ENCODE measurements at regions not wholly inside any gene's neighbourhood (a gene's known extent, or its start where the extent isn't known, plus 50 kb on each side); places are given as distances from the start of the nearest gene placed in this dataset.

DNA sequence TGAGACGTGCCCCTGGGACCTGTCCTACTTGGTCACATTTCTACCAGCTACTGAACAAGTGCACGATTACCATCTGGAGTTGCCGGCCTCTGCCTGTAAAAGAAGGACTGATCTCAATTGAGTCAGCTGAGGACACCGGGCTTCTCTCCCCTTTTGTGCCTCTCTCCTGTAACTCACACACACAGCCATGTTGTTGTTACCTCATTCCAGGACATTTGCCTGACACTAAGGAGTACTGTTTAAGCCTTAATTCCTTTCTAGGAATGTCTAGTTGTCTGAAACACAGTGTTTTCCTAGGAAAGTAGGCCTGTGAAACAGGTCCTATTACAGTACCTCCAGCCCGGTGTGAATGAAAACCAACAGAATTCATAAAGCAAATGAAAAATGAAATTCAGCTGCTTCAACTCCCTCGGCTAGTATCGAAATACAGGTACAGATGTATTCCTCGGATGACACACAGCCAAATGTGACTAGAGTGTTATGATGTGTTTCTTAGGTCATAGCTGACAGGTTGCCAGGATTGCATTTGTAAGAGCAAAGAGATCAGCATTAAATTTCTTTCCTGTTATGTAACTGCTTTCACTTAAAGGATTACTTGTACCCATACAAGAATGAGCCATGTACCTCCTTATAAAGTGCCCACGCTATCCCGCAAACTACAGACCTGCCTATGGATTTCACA lies 152.0 kb upstream of the IRS2 start:
- DNase-seq (ENCODE audit: low spot score) (no peak), ATAC-seq (no peak)
- no peaks in the 10 kb centered on the region for H3K36me3 Mint-ChIP-seq (ENCODE audit: low read depth)
- H3K4me2 ChIP-seq: no peak overlapping the region
- H4K20me1 ChIP-seq (replicated peaks; ENCODE audit: insufficient read depth): no peaks in the 10 kb centered on the region
- H3K4me3 ChIP-seq: no peak overlapping the region
- H3K27ac Mint-ChIP-seq: no peak overlapping the region
- H3K79me2 ChIP-seq (replicated peaks; ENCODE audit: insufficient read depth): no peaks in the 10 kb centered on the region
- no peak overlapping the region for H3K4me3 Mint-ChIP-seq
- H3K27me3 Mint-ChIP-seq (ENCODE audit: insufficient read depth, low read depth, poor library complexity): peaks cover 3% of the 10 kb centered on the region
- no peaks in the 10 kb centered on the region; the same call in 1 of the 2 replicates for H3K4me1 ChIP-seq (ENCODE audit: insufficient read depth)
- no peaks in the 10 kb centered on the region for H3K27me3 ChIP-seq (ENCODE audit: insufficient read depth)
- no peaks in the 10 kb centered on the region for H3F3A ChIP-seq (replicated peaks; ENCODE audit: low read depth)
- no peaks in the 10 kb centered on the region for H3K9me3 Mint-ChIP-seq
- no peak overlapping the region for H3K27ac ChIP-seq (ENCODE audit: low read depth)
- no peaks in the 10 kb centered on the region for H3K36me3 ChIP-seq (ENCODE audit: insufficient read depth)
- no peak overlapping the region for H2AFZ ChIP-seq
- no peak for TF ChIP-seq POLR2AphosphoS5 (IDR thresholded peaks at IDR 0.05; ENCODE audit: low read depth)
- no peak for TF ChIP-seq ZNF331 (CRISPR knock-in tag; IDR thresholded peaks at IDR 0.05; ENCODE audit: low read depth)
- TF ChIP-seq, protein P1, sequence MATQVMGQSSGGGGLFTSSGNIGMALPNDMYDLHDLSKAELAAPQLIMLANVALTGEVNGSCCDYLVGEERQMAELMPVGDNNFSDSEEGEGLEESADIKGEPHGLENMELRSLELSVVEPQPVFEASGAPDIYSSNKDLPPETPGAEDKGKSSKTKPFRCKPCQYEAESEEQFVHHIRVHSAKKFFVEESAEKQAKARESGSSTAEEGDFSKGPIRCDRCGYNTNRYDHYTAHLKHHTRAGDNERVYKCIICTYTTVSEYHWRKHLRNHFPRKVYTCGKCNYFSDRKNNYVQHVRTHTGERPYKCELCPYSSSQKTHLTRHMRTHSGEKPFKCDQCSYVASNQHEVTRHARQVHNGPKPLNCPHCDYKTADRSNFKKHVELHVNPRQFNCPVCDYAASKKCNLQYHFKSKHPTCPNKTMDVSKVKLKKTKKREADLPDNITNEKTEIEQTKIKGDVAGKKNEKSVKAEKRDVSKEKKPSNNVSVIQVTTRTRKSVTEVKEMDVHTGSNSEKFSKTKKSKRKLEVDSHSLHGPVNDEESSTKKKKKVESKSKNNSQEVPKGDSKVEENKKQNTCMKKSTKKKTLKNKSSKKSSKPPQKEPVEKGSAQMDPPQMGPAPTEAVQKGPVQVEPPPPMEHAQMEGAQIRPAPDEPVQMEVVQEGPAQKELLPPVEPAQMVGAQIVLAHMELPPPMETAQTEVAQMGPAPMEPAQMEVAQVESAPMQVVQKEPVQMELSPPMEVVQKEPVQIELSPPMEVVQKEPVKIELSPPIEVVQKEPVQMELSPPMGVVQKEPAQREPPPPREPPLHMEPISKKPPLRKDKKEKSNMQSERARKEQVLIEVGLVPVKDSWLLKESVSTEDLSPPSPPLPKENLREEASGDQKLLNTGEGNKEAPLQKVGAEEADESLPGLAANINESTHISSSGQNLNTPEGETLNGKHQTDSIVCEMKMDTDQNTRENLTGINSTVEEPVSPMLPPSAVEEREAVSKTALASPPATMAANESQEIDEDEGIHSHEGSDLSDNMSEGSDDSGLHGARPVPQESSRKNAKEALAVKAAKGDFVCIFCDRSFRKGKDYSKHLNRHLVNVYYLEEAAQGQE (IDR thresholded peaks at IDR 0.05; ENCODE audit: unreplicated experiment): no peak
- TF ChIP-seq, protein P2, sequence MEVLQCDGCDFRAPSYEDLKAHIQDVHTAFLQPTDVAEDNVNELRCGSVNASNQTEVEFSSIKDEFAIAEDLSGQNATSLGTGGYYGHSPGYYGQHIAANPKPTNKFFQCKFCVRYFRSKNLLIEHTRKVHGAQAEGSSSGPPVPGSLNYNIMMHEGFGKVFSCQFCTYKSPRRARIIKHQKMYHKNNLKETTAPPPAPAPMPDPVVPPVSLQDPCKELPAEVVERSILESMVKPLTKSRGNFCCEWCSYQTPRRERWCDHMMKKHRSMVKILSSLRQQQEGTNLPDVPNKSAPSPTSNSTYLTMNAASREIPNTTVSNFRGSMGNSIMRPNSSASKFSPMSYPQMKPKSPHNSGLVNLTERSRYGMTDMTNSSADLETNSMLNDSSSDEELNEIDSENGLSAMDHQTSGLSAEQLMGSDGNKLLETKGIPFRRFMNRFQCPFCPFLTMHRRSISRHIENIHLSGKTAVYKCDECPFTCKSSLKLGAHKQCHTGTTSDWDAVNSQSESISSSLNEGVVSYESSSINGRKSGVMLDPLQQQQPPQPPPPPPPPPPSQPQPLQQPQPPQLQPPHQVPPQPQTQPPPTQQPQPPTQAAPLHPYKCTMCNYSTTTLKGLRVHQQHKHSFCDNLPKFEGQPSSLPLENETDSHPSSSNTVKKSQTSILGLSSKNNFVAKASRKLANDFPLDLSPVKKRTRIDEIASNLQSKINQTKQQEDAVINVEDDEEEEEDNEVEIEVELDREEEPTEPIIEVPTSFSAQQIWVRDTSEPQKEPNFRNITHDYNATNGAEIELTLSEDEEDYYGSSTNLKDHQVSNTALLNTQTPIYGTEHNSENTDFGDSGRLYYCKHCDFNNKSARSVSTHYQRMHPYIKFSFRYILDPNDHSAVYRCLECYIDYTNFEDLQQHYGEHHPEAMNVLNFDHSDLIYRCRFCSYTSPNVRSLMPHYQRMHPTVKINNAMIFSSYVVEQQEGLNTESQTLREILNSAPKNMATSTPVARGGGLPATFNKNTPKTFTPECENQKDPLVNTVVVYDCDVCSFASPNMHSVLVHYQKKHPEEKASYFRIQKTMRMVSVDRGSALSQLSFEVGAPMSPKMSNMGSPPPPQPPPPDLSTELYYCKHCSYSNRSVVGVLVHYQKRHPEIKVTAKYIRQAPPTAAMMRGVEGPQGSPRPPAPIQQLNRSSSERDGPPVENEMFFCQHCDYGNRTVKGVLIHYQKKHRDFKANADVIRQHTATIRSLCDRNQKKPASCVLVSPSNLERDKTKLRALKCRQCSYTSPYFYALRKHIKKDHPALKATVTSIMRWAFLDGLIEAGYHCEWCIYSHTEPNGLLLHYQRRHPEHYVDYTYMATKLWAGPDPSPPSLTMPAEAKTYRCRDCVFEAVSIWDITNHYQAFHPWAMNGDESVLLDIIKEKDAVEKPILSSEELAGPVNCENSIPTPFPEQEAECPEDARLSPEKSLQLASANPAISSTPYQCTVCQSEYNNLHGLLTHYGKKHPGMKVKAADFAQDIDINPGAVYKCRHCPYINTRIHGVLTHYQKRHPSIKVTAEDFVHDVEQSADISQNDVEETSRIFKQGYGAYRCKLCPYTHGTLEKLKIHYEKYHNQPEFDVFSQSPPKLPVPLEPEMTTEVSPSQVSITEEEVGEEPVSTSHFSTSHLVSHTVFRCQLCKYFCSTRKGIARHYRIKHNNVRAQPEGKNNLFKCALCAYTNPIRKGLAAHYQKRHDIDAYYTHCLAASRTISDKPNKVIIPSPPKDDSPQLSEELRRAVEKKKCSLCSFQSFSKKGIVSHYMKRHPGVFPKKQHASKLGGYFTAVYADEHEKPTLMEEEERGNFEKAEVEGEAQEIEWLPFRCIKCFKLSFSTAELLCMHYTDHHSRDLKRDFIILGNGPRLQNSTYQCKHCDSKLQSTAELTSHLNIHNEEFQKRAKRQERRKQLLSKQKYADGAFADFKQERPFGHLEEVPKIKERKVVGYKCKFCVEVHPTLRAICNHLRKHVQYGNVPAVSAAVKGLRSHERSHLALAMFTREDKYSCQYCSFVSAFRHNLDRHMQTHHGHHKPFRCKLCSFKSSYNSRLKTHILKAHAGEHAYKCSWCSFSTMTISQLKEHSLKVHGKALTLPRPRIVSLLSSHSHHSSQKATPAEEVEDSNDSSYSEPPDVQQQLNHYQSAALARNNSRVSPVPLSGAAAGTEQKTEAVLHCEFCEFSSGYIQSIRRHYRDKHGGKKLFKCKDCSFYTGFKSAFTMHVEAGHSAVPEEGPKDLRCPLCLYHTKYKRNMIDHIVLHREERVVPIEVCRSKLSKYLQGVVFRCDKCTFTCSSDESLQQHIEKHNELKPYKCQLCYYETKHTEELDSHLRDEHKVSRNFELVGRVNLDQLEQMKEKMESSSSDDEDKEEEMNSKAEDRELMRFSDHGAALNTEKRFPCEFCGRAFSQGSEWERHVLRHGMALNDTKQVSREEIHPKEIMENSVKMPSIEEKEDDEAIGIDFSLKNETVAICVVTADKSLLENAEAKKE (CRISPR knock-in tag; IDR thresholded peaks at IDR 0.05): no peak
- TF ChIP-seq ZNF114 (CRISPR knock-in tag; IDR thresholded peaks at IDR 0.05): no peak
- TF ChIP-seq CREB1 (CRISPR knock-in tag; IDR thresholded peaks at IDR 0.05; ENCODE audit: low read depth): no peak
- no peak for TF ChIP-seq EZH2 (IDR thresholded peaks at IDR 0.05; ENCODE audit: low read depth, unreplicated experiment)
- no peak for TF ChIP-seq STAT1 (IDR thresholded peaks at IDR 0.05; ENCODE audit: unreplicated experiment)
- TF ChIP-seq, protein P3, sequence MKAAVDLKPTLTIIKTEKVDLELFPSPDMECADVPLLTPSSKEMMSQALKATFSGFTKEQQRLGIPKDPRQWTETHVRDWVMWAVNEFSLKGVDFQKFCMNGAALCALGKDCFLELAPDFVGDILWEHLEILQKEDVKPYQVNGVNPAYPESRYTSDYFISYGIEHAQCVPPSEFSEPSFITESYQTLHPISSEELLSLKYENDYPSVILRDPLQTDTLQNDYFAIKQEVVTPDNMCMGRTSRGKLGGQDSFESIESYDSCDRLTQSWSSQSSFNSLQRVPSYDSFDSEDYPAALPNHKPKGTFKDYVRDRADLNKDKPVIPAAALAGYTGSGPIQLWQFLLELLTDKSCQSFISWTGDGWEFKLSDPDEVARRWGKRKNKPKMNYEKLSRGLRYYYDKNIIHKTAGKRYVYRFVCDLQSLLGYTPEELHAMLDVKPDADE (IDR thresholded peaks at IDR 0.05): no peak
- no peak for TF ChIP-seq JUNB (IDR thresholded peaks at IDR 0.05; ENCODE audit: unreplicated experiment)
- TF ChIP-seq, protein P4, sequence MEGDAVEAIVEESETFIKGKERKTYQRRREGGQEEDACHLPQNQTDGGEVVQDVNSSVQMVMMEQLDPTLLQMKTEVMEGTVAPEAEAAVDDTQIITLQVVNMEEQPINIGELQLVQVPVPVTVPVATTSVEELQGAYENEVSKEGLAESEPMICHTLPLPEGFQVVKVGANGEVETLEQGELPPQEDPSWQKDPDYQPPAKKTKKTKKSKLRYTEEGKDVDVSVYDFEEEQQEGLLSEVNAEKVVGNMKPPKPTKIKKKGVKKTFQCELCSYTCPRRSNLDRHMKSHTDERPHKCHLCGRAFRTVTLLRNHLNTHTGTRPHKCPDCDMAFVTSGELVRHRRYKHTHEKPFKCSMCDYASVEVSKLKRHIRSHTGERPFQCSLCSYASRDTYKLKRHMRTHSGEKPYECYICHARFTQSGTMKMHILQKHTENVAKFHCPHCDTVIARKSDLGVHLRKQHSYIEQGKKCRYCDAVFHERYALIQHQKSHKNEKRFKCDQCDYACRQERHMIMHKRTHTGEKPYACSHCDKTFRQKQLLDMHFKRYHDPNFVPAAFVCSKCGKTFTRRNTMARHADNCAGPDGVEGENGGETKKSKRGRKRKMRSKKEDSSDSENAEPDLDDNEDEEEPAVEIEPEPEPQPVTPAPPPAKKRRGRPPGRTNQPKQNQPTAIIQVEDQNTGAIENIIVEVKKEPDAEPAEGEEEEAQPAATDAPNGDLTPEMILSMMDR (conservative IDR thresholded peaks at IDR 0.05; ENCODE audit: low read depth in 2 of 2): no peak
- TF ChIP-seq EZH2phosphoT487 (IDR thresholded peaks at IDR 0.05; ENCODE audit: unreplicated experiment): no peak
- no peak for TF ChIP-seq NANOG (IDR thresholded peaks at IDR 0.05; ENCODE audit: borderline replicate concordance)
- H3K4me1 Mint-ChIP-seq: peaks cover 2% of the 10 kb centered on the region; the same call in 1 of the 3 replicates
- H3K9me2 ChIP-seq (ENCODE audit: insufficient read depth): no peaks in the 10 kb centered on the region
